ENCODE measurements at regions not wholly inside any gene's neighbourhood (a gene's known extent, or its start where the extent isn't known, plus 50 kb on each side); places are given as distances from the start of the nearest gene placed in this dataset.
A peak's percentile ranks its signal among the peaks of the same experiment; 100 is the strongest.

- peak overlapping the region; percentile 7 for H3K4me3 Mint-ChIP-seq
- Histone ChIP-seq H3K4me1 (peaks cover 37% of the 10 kb centered on the region), H2AFZ (replicated peaks) (peak overlapping the region; percentile 70), H3K9me3 (ENCODE audit: low read depth) (no peaks in the 10 kb centered on the region), H3K27ac (peak overlapping the region; percentile 67), H4K20me1 (ENCODE audit: low read depth) (no peaks in the 10 kb centered on the region), H3K9ac (no peak overlapping the region), H3K4me3 (peak overlapping the region; percentile 8), H3K36me3 (no peaks in the 10 kb centered on the region), H3K4me2 (peak overlapping the region; percentile 63), H3K79me2 (ENCODE audit: low read depth) (no peaks in the 10 kb centered on the region), H3K27me3 (no peaks in the 10 kb centered on the region), H3F3A (ENCODE audit: low read depth) (peaks cover 28% of the 10 kb centered on the region)
- H3K4me1 Mint-ChIP-seq: peaks cover 34% of the 10 kb centered on the region
- H3K27me3 Mint-ChIP-seq (ENCODE audit: insufficient read depth, low read depth): no peaks in the 10 kb centered on the region
- H3K9me3 Mint-ChIP-seq: no peaks in the 10 kb centered on the region
- no peaks in the 10 kb centered on the region for H3K36me3 Mint-ChIP-seq
- H3K27ac Mint-ChIP-seq: no peak overlapping the region
- TF ChIP-seq EZH2 (IDR thresholded peaks at IDR 0.05): no peak
- no peak for TF ChIP-seq CTCF (IDR thresholded peaks at IDR 0.05)
- TF ChIP-seq EZH2phosphoT487 (IDR thresholded peaks at IDR 0.05): no peak
- peak; percentile 71 for DNase-seq (ENCODE audit: low spot score)
Measured at GRCh38 chr12:92466391-92467305, 236.1 kb upstream of the PLEKHG7 start.

GRCh38 chr12:92465786-92466295 lies 236.9 kb upstream of the PLEKHG7 start:
- TF ChIP-seq EZH2phosphoT487 (IDR thresholded peaks at IDR 0.05): no peak
- TF ChIP-seq CTCF (IDR thresholded peaks at IDR 0.05): no peak
- no peak for TF ChIP-seq EZH2 (IDR thresholded peaks at IDR 0.05)
- peak overlapping the region; percentile 7 for H3K4me3 Mint-ChIP-seq

GRCh38 chr12:92464911-92465310 lies 237.9 kb upstream of the PLEKHG7 start:
- Histone ChIP-seq H3K4me1 (peaks cover 37% of the 10 kb centered on the region), H4K20me1 (ENCODE audit: low read depth) (no peaks in the 10 kb centered on the region), H3K4me3 (no peak overlapping the region), H3K9ac (no peak overlapping the region), H2AFZ (replicated peaks) (no peak overlapping the region), H3K27me3 (no peaks in the 10 kb centered on the region), H3K79me2 (ENCODE audit: low read depth) (no peaks in the 10 kb centered on the region), H3K9me3 (ENCODE audit: low read depth) (no peaks in the 10 kb centered on the region), H3K4me2 (no peak overlapping the region), H3K36me3 (no peaks in the 10 kb centered on the region), H3K27ac (no peak overlapping the region), H3F3A (ENCODE audit: low read depth) (peaks cover 28% of the 10 kb centered on the region)
- Mint-ChIP-seq H3K27me3 (ENCODE audit: insufficient read depth, low read depth) (no peaks in the 10 kb centered on the region), H3K4me1 (peaks cover 27% of the 10 kb centered on the region), H3K9me3 (peaks cover 2% of the 10 kb centered on the region), H3K27ac (no peak overlapping the region), H3K4me3 (no peak overlapping the region), H3K36me3 (no peaks in the 10 kb centered on the region)
- no peak for DNase-seq (ENCODE audit: low spot score)
- TF ChIP-seq EZH2 (IDR thresholded peaks at IDR 0.05) (no peak), CTCF (IDR thresholded peaks at IDR 0.05) (no peak), EZH2phosphoT487 (IDR thresholded peaks at IDR 0.05) (no peak)

More at GRCh38 chr12:92465786-92466295, 236.9 kb upstream of the PLEKHG7 start:
- H3K4me2 ChIP-seq: peak overlapping the region; percentile 63
- peaks cover 37% of the 10 kb centered on the region for H3K4me1 ChIP-seq
- no peak for DNase-seq (ENCODE audit: low spot score)
- H4K20me1 ChIP-seq (ENCODE audit: low read depth): no peaks in the 10 kb centered on the region
- H3K9me3 Mint-ChIP-seq: no peaks in the 10 kb centered on the region
- no peaks in the 10 kb centered on the region for H3K36me3 ChIP-seq
- peaks cover 28% of the 10 kb centered on the region for H3F3A ChIP-seq (ENCODE audit: low read depth)
- no peaks in the 10 kb centered on the region for H3K27me3 ChIP-seq
- peak overlapping the region; percentile 70 for H2AFZ ChIP-seq (replicated peaks)
- no peaks in the 10 kb centered on the region for H3K27me3 Mint-ChIP-seq (ENCODE audit: insufficient read depth, low read depth)
- peak overlapping the region; percentile 67 for H3K27ac ChIP-seq
- H3K4me3 ChIP-seq: no peak overlapping the region
- H3K4me1 Mint-ChIP-seq: peaks cover 34% of the 10 kb centered on the region
- no peaks in the 10 kb centered on the region for H3K9me3 ChIP-seq (ENCODE audit: low read depth)
- H3K36me3 Mint-ChIP-seq: no peaks in the 10 kb centered on the region
- H3K79me2 ChIP-seq (ENCODE audit: low read depth): no peaks in the 10 kb centered on the region
- H3K9ac ChIP-seq: no peak overlapping the region
- H3K27ac Mint-ChIP-seq: no peak overlapping the region

Data from neural progenitor cell (in vitro differentiated cells).